Mucosa of rectum (tissue), 2 donors: ENCODE measurements at regions not wholly inside any gene's neighbourhood (a gene's known extent, or its start where the extent isn't known, plus 50 kb on each side); places are given as distances from the start of the nearest gene placed in this dataset.

ENCODE experiments used
- H3K27ac ChIP-seq, 2 donors: one replicate each; pipeline ENCODE4 v1.7.0; 2013; ENCODE audit warnings: inconsistent platforms in 2 of 2, low read depth in 2 of 2, low read length in 2 of 2
- H3K27me3 ChIP-seq, 2 donors: one replicate each; pipeline ENCODE4 v1.7.0; 2013; ENCODE audit warnings: low read length in 2 of 2; ENCODE audit not compliant: control insufficient read depth in 2 of 2, insufficient read depth in 2 of 2
- H3K36me3 ChIP-seq, 2 donors: one replicate each; pipeline ENCODE4 v1.7.0; 2013; ENCODE audit warnings: low read length in 2 of 2; ENCODE audit not compliant: control insufficient read depth in 2 of 2, insufficient read depth in 2 of 2
- H3K4me1 ChIP-seq, 2 donors: one replicate each; pipeline ENCODE4 v1.7.0; 2013; ENCODE audit warnings: low read length in 2 of 2, mild to moderate bottlenecking in 1 of 2; ENCODE audit not compliant: control insufficient read depth in 2 of 2, insufficient read depth in 2 of 2
- H3K4me3 ChIP-seq, 2 donors: one replicate each; pipeline ENCODE4 v1.7.0; 2013; ENCODE audit warnings: low read length in 2 of 2
- H3K9ac ChIP-seq, 2 donors: one replicate each; pipeline ENCODE4 v1.7.0; 2013; ENCODE audit warnings: low read length in 2 of 2, low read depth in 1 of 2, mild to moderate bottlenecking in 1 of 2
- H3K9me3 ChIP-seq, 2 donors: one replicate each; pipeline ENCODE4 v1.7.0; 2013; ENCODE audit warnings: low read length in 2 of 2; ENCODE audit not compliant: control insufficient read depth in 2 of 2
- donor health status: healthy.
- donor health status: Normal muscosa, but diverticular disease.

- Histone ChIP-seq H3K27me3 (no peaks in the 10 kb centered on the region), H3K9ac (no peak overlapping the region), H3K36me3 (no peaks in the 10 kb centered on the region)
Observed at GRCh38 chr5:89498699-89499098, 615.7 kb upstream of the MEF2C start.

DNA sequence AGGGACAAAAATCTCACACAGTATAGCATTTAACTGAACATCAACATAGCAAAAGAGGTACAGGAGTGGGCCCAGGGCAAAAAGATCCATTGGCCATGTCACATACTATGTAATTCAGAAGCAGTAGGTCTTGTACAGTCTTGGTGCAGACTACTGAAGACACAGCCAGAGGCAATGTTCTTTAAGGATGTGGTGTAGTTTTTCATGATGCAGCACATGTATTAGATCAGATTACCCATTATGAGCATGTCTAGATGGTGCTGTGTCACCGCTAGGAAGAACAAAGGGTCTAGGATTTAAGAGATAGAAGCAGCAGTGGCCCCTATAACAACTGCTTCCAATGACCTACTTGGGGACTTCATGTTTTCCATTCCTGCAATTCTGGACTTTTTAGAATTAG lies 610.4 kb upstream of the MEF2C start:
- Histone ChIP-seq H3K4me3 (no peak overlapping the region), H3K4me1 (no peaks in the 10 kb centered on the region), H3K9ac (no peak overlapping the region), H3K27ac (no peak overlapping the region), H3K36me3 (no peaks in the 10 kb centered on the region), H3K27me3 (no peaks in the 10 kb centered on the region), H3K9me3 (no peaks in the 10 kb centered on the region)

More at GRCh38 chr5:89498699-89499098, 615.7 kb upstream of the MEF2C start:
- Histone ChIP-seq H3K9me3 (no peaks in the 10 kb centered on the region), H3K4me3 (no peak overlapping the region), H3K4me1 (no peaks in the 10 kb centered on the region), H3K27ac (no peak overlapping the region)

DNA sequence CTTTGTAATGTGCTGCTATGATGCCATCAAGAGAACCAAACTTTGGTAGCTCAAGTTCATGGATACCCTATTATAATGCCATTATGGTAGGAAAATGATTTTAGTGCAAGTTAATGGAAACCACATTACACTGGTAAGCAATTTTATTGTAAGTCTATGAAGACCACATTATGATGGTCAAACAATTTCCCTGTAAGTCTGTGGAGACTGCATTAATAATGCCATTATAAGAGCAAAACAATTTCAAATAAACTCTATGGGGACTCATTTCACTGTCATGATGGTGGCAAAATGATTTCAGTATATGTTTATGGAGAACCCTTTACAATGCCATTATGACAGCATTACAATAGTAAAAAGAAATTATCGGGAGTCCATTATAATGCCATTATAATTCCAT lies 602.0 kb upstream of the MEF2C start:
- Histone ChIP-seq H3K4me1 (no peaks in the 10 kb centered on the region), H3K9ac (no peak overlapping the region), H3K36me3 (no peaks in the 10 kb centered on the region), H3K9me3 (no peaks in the 10 kb centered on the region), H3K4me3 (no peak overlapping the region), H3K27me3 (no peaks in the 10 kb centered on the region), H3K27ac (no peak overlapping the region)

DNA sequence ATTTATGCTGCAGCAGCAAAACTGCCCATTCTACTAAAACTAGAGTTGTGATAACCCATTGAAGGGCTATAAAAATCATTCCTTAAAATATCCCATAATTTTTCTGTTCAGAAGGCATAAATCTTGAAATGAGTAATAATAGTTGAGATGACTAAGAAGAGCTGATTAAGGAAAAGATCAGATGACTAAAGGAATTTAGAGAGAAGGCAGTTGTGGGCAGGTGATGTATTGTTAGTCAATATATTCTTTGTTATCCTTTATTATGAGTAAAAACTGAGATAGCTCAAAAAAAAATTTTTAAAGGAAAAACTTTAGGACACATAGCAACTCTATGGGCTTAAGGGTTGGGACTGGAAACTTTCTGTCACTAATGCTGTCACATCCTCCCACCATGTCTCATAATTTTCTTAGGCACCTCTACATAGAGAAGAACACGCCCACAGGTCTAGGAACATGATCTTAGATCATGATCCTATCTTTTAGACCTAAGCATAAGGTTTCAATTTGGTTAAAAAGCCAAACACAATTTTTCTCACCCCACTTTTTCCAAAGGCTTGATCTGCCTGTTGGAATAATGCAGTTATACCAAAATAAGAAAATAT lies 597.5 kb upstream of the MEF2C start:
- H3K4me1 ChIP-seq: no peaks in the 10 kb centered on the region
- no peak overlapping the region for H3K4me3 ChIP-seq
- no peak overlapping the region for H3K27ac ChIP-seq
- H3K36me3 ChIP-seq: no peaks in the 10 kb centered on the region
- no peaks in the 10 kb centered on the region for H3K9me3 ChIP-seq
- H3K27me3 ChIP-seq: no peaks in the 10 kb centered on the region
- H3K9ac ChIP-seq: no peak overlapping the region

DNA sequence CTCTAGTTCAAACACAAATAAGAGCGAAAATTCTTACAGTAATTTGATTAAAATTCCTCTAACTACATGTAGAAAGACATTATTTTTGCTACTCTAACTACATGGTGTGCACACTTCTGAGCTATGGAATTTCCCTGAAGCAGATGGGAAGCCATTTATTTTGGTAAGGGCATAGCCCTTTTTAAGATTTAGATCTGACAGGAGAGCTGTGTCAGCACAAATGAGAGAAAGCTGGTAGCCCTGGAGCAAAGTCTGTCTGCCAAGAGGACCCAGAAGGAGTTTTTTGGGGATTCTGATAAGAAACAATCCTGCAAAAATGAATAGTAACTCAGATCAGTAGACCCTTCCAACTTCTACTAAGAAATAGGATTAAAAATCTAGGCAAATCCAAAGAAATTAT lies 595.9 kb upstream of the MEF2C start:
- Histone ChIP-seq H3K9ac (no peak overlapping the region), H3K4me1 (no peaks in the 10 kb centered on the region), H3K36me3 (no peaks in the 10 kb centered on the region), H3K9me3 (no peaks in the 10 kb centered on the region), H3K4me3 (no peak overlapping the region), H3K27ac (no peak overlapping the region), H3K27me3 (no peaks in the 10 kb centered on the region)

DNA sequence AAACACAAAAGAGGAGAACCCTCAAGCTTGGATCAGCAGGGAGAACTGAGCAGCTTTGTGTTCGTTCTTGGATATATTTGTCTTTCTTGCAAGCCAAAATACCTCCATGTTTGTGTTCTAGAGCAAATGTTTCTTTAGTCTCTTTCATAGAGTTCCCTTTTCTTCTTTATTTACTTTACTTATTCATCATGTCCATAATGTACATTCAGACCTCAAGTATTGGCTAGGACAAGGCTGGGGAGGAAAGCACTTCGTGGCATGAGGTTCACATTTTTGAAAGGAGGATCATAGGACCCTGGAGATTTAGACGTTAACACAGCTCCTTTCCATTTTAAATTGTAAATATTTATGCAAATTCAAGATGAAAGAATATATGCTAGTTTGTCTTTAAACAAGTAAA lies 590.2 kb upstream of the MEF2C start:
- no peak overlapping the region for H3K27ac ChIP-seq
- no peaks in the 10 kb centered on the region for H3K9me3 ChIP-seq
- peak overlapping the region in 1 of 2 donors; percentile 26 for H3K9ac ChIP-seq
- no peaks in the 10 kb centered on the region for H3K27me3 ChIP-seq
- no peak overlapping the region for H3K4me3 ChIP-seq
- no peaks in the 10 kb centered on the region for H3K4me1 ChIP-seq
- H3K36me3 ChIP-seq: no peaks in the 10 kb centered on the region

DNA sequence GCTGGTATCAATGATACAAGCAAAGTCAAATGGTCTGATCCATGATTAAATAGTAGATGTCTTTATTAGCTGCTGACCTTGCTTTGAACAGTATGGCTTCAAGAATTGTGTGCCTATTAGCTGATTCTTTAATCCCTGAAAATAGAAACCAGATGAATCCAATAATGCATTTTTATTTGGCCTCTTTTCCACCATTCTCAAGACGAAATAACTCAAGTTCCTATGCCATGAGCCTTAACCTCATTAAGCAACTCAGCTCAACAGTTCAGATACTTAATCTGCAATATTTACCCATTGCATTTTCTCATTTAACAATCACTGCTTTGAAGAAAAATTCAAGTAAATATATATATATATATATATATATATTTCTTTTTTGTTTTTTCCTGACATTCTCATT lies 588.6 kb upstream of the MEF2C start:
- Histone ChIP-seq H3K9ac (no peak overlapping the region), H3K4me3 (no peak overlapping the region)

DNA sequence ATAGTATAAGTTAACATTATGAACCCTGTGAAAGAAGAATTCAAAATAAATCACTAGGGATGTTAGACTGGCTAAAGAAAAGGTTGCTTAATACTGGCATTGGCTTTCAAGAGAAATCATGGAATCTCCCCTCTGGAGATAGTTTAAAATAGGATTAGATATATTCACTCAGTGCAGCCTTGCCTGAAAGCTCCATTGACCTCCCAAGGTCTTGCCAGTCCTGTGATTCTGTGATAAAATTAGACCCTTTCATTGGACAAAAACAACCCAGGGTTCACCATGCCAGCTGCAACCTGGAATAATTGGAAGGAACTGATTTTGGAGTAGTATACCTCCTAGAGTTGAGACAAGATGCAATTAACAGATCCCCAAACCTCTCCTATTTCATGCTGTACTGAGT lies 588.1 kb upstream of the MEF2C start:
- no peaks in the 10 kb centered on the region for H3K36me3 ChIP-seq
- H3K4me1 ChIP-seq: no peaks in the 10 kb centered on the region
- H3K9me3 ChIP-seq: no peaks in the 10 kb centered on the region
- no peaks in the 10 kb centered on the region for H3K27me3 ChIP-seq
- H3K4me3 ChIP-seq: no peak overlapping the region
- no peak overlapping the region for H3K9ac ChIP-seq
- H3K27ac ChIP-seq: no peak overlapping the region

More for the DNA sequence above, 588.6 kb upstream of the MEF2C start:
- no peaks in the 10 kb centered on the region for H3K4me1 ChIP-seq
- H3K27me3 ChIP-seq: no peaks in the 10 kb centered on the region
- H3K27ac ChIP-seq: no peak overlapping the region
- H3K36me3 ChIP-seq: no peaks in the 10 kb centered on the region
- H3K9me3 ChIP-seq: no peaks in the 10 kb centered on the region

GRCh38 chr5:89470658-89471057 lies 587.7 kb upstream of the MEF2C start:
- no peak overlapping the region for H3K9ac ChIP-seq
- no peaks in the 10 kb centered on the region for H3K27me3 ChIP-seq
- H3K9me3 ChIP-seq: no peaks in the 10 kb centered on the region
- H3K36me3 ChIP-seq: no peaks in the 10 kb centered on the region
- no peaks in the 10 kb centered on the region for H3K4me1 ChIP-seq
- no peak overlapping the region for H3K27ac ChIP-seq
- no peak overlapping the region for H3K4me3 ChIP-seq

DNA sequence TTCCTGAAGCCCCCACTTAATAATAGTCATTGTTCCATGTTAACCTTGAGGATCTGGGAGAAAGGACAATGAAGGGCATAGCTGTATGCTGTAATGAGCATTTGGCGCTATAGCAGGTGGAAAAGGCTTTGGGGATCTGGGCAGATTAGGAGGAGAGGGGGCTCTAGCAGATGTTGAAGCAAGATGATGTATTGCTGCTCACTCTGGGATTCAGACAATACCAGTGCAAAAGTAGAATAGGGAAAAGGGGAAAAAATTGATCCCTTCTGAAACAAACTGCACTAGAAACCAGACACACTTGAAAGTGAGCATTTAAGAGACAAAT lies 575.3 kb upstream of the MEF2C start:
- H3K9ac ChIP-seq: no peak overlapping the region

More for the DNA sequence above, 575.3 kb upstream of the MEF2C start:
- Histone ChIP-seq H3K4me3 (no peak overlapping the region), H3K36me3 (no peaks in the 10 kb centered on the region), H3K27ac (no peak overlapping the region), H3K9me3 (no peaks in the 10 kb centered on the region), H3K27me3 (no peaks in the 10 kb centered on the region), H3K4me1 (no peaks in the 10 kb centered on the region)
